ENCODE measurements at regions not wholly inside any gene's neighbourhood (a gene's known extent, or its start where the extent isn't known, plus 50 kb on each side); places are given as distances from the start of the nearest gene placed in this dataset.

DNA sequence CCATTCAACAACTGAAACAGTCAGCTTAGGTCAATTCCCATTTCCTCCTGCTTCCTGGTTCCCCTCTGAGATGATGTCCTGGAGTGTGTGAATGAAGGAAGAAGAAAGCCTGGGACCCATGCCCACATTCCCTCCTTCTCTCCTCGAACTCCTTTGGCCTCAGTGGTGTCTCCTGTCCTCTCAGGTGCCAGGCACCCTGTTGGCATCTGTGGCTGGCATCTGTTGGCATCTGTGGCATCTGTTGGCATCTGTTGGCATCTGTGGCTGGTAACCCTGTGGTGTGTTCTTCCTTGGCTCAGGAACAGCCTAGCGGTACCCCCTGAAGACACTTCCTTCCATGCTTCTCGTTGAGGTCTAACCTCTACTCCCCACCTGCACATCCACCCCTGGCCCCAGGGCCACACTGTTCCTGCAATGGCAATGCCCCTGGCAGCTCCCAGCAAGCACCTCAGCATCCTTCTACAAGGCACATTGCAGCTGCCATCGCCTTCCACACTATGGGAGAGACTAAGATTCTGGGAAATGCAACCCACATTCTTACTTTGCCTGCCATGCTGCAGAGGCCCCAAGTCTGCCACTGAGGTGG is 114.4 kb upstream of the NEBL start:
- FAIRE-seq, result no peak
- no peak for DNase-seq (ENCODE audit: insufficient read length, low spot score)
- TF ChIP-seq TAF1 (IDR thresholded peaks at IDR 0.05; ENCODE audit: low read depth, low read length), result no peak
- TF ChIP-seq PAX5 (IDR thresholded peaks at IDR 0.05; ENCODE audit: insufficient read depth, low read length, severe bottlenecking), result no peak
- TF ChIP-seq POU2F2 (IDR thresholded peaks at IDR 0.05; ENCODE audit: low read depth, low read length), result no peak
- TF ChIP-seq POLR2A (IDR thresholded peaks at IDR 0.05; ENCODE audit: low read depth, low read length), result no peak
- TF ChIP-seq SPI1 (IDR thresholded peaks at IDR 0.05; ENCODE audit: low read depth, low read length), result no peak
- TF ChIP-seq POLR2AphosphoS5 (IDR thresholded peaks at IDR 0.05; ENCODE audit: low read depth, low read length), result no peak

DNA sequence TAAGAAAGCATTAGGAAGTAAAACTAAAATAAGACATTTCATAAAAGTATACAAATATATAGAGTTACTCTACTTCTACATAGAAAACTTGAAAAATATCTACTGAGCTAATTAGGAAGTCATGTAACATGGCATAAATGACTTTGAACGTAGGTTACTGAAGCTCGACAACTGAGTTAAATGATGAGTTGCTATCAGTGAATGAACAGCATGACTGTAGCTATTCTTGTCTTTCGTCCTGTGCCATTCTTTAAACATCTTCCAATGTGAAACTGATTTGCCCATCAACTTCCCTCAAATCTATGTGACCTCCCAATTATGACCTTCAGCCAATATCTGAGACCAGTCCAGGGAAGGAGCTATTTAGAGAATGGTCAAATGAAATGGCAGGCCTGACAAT is 113.5 kb upstream of the NEBL start:
- TF ChIP-seq POLR2A (IDR thresholded peaks at IDR 0.05; ENCODE audit: low read depth, low read length) (no peak), POU2F2 (IDR thresholded peaks at IDR 0.05; ENCODE audit: low read depth, low read length) (no peak), TAF1 (IDR thresholded peaks at IDR 0.05; ENCODE audit: low read depth, low read length) (no peak)

DNA sequence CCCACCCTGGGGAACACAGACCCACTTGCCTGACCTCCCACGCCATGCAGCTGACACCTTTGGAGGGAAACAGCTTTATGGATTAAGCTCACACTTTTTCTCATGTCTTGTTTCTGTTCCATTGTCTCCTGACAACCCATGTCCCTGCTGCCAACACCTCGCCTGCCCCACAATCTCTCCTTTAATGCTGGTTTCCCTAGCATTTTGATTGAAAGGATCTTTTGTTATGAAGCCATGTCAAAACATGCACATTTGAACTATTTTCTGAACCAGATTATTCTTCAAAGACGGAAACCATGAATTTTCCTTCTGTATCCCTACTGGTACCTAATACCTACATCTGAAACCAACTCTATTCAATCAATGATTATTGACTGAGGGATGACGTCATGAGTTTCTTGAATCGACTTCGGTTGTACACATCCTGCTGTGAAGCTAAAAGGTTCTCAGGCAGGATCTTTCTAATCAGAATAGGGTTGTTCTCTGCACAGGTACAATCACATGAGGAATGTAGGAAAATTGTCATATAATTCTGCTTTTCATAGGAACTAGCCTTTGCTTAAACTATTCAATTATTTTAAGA is 106.2 kb upstream of the NEBL start:
- DNase-seq (ENCODE audit: insufficient read length, low spot score), result no peak
- no peak for TF ChIP-seq PAX5 (IDR thresholded peaks at IDR 0.05; ENCODE audit: insufficient read depth, low read length, severe bottlenecking)
- TF ChIP-seq POLR2AphosphoS5 (IDR thresholded peaks at IDR 0.05; ENCODE audit: low read depth, low read length), result no peak
- no peak for TF ChIP-seq POLR2A (IDR thresholded peaks at IDR 0.05; ENCODE audit: low read depth, low read length)
- TF ChIP-seq TAF1 (IDR thresholded peaks at IDR 0.05; ENCODE audit: low read depth, low read length), result no peak
- TF ChIP-seq SPI1 (IDR thresholded peaks at IDR 0.05; ENCODE audit: low read depth, low read length), result no peak
- TF ChIP-seq POU2F2 (IDR thresholded peaks at IDR 0.05; ENCODE audit: low read depth, low read length), result no peak
- no peak for FAIRE-seq

More for the DNA sequence above, 113.5 kb upstream of the NEBL start:
- FAIRE-seq (no peak), DNase-seq (ENCODE audit: insufficient read length, low spot score) (no peak)

DNA sequence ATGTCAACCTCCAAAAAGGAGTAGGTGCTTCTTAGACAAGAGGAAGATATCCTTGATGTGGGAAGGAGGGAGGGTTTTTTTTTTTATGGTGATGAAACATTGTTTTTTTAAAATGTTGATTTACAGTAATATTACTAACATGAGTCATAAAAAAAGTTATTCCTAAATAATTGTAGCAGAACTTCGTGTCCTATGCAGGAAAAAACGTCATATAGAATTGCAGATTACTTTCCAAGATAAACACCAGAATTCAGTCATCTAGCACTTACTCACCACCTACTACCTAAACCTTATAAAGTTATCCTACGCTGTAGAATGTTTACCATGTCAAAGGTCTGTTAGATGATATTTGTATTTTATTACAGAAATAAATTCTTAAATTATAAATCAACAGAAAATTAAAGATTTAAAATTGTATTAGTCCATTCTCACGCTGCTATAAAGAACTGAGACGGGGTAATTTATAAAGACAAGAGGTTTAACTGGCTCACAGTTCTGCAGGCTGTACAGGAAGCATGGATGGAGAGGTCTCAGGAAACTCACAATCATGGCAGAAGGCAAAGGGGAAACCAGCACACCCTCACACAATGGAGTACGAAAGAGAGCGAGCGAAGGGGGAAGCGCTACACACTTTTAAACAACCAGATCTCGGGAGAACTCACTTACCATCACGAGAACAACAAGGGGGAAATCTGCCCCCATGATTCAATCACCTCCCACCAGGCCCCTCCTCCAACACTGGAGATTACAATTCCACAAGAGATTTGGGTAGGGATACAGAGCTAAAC is 105.2 kb upstream of the NEBL start:
- TF ChIP-seq POU2F2 (IDR thresholded peaks at IDR 0.05; ENCODE audit: low read depth, low read length) (no peak), TAF1 (IDR thresholded peaks at IDR 0.05; ENCODE audit: low read depth, low read length) (no peak), PAX5 (IDR thresholded peaks at IDR 0.05; ENCODE audit: insufficient read depth, low read length, severe bottlenecking) (no peak), POLR2A (IDR thresholded peaks at IDR 0.05; ENCODE audit: low read depth, low read length) (no peak), POLR2AphosphoS5 (IDR thresholded peaks at IDR 0.05; ENCODE audit: low read depth, low read length) (no peak), SPI1 (IDR thresholded peaks at IDR 0.05; ENCODE audit: low read depth, low read length) (no peak)
- no peak for DNase-seq (ENCODE audit: insufficient read length, low spot score)
- no peak for FAIRE-seq

DNA sequence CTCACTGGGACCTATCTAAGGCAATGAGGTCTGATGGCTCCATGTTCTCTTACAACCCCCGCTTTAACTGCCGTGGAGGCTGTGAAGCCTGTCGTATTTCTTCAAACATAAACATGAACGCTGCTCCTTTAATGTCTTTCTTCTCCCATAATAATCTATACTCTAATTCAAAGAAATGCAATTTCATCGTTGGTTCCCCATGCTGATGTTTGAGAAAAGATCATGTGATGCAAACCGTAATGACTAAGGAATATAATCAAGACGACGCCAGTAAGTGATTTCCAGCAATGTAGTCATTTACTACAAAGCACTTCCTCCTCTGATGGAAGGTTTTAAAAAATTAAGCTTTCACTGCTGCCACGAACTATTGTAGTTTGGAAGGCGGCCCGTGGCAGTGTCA is 102.6 kb upstream of the NEBL start:
- no peak for TF ChIP-seq POLR2AphosphoS5 (IDR thresholded peaks at IDR 0.05; ENCODE audit: low read depth, low read length)
- no peak for TF ChIP-seq PAX5 (IDR thresholded peaks at IDR 0.05; ENCODE audit: insufficient read depth, low read length, severe bottlenecking)
- TF ChIP-seq SPI1 (IDR thresholded peaks at IDR 0.05; ENCODE audit: low read depth, low read length), result no peak
- no peak for FAIRE-seq
- no peak for DNase-seq (ENCODE audit: insufficient read length, low spot score)

DNA sequence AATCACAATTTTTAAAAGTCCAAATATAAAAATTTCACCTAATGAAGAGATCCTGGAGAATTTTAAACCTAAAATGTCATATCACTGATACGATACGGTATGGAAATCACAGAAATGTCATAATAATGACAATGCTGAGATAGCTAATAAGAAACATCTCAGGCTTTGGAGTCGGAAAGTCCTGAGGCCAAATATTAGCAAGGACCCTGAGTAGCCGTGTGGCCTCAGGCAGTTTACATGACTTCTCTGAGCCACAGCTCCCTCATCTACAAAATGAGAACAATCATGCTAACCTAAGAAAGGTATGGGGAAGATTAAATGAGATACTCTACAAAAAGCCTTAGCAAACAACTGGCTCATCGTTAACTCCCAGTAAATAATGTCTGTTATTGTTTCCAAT is 100.9 kb upstream of the NEBL start:
- no peak for TF ChIP-seq PAX5 (IDR thresholded peaks at IDR 0.05; ENCODE audit: insufficient read depth, low read length, severe bottlenecking)
- TF ChIP-seq POLR2A (IDR thresholded peaks at IDR 0.05; ENCODE audit: low read depth, low read length), result no peak
- TF ChIP-seq POU2F2 (IDR thresholded peaks at IDR 0.05; ENCODE audit: low read depth, low read length), result no peak
- no peak for TF ChIP-seq POLR2AphosphoS5 (IDR thresholded peaks at IDR 0.05; ENCODE audit: low read depth, low read length)
- TF ChIP-seq TAF1 (IDR thresholded peaks at IDR 0.05; ENCODE audit: low read depth, low read length), result no peak
- no peak for TF ChIP-seq SPI1 (IDR thresholded peaks at IDR 0.05; ENCODE audit: low read depth, low read length)
- no peak for DNase-seq (ENCODE audit: insufficient read length, low spot score)
- no peak for FAIRE-seq

DNA sequence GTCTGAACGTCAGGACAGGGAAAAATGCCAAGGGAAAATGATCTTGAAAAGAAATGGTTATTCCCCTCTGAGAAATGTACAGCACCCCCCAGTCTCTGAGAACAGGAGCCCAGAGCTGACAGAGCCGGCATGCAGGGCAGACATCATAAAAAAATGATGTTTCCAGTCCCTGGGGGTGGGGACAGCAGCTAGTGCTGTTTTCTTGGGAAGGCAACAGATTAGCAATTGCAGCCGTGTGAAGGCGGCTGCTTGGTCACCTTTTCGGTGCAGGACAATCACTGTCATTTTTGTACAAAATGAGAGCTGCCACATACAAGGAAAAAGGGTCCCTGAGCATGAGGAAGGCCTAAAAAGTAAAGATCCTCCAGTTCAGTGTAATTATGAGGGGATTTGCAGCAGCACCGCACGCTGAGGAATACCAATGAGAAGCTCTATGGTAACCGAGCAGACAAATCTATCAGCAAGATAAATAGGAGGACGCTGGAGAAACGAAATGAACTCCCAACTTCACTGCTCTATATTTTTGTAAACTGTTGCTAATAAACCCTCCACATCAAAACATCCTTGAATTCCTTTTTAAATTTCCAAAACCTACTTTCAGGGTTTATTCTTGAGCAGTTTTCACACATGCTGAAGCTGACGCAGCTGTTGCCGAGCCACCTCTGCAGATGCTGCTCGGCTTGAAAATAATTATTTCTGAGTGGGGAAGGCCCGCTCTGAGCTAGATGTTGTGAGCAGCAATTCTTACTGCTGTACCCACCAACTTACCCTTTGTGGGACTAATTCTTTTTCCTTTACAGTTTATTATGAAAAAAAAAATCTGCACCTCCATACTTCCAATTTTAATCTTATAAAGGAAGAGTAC is 98.2 kb upstream of the NEBL start:
- FAIRE-seq, result no peak
- no peak for DNase-seq (ENCODE audit: insufficient read length, low spot score)
- no peak for TF ChIP-seq PAX5 (IDR thresholded peaks at IDR 0.05; ENCODE audit: insufficient read depth, low read length, severe bottlenecking)
- TF ChIP-seq TAF1 (IDR thresholded peaks at IDR 0.05; ENCODE audit: low read depth, low read length), result no peak
- no peak for TF ChIP-seq POLR2A (IDR thresholded peaks at IDR 0.05; ENCODE audit: low read depth, low read length)
- TF ChIP-seq SPI1 (IDR thresholded peaks at IDR 0.05; ENCODE audit: low read depth, low read length), result no peak
- TF ChIP-seq POLR2AphosphoS5 (IDR thresholded peaks at IDR 0.05; ENCODE audit: low read depth, low read length), result no peak
- no peak for TF ChIP-seq POU2F2 (IDR thresholded peaks at IDR 0.05; ENCODE audit: low read depth, low read length)

DNA sequence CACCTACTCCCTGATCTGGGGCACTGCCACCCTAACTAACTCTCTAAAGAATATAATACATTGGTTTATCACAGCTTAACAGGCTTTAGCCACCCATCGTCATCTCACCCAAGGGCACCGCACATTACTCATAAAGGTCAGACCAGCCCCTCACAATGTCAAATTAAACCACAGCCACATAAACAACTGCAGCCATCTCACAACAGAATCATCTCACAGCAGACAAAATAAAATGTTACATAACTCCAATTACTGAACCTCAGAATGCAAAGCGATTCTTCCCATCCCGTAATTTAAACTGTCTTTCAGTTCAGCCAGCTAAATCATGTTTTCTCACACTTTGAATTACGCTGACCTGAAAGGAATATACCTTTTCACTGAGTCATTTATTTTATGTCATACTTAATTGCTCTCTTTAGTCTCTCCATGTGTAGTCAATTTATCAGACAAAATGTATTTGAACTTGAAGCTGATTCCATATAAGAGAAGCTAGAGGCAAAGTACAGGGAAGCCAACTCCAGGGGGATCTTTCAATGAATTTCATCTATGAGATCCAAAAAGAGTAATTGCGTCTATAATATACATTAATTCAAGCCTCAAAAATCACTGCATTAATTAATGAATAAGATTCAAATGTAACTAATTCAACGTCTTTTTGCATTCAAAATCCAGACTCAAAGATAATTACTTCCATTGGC is 96.9 kb upstream of the NEBL start:
- DNase-seq (ENCODE audit: insufficient read length, low spot score) (no peak), FAIRE-seq (no peak)
- TF ChIP-seq PAX5 (IDR thresholded peaks at IDR 0.05; ENCODE audit: insufficient read depth, low read length, severe bottlenecking), result no peak
- TF ChIP-seq SPI1 (IDR thresholded peaks at IDR 0.05; ENCODE audit: low read depth, low read length), result no peak
- TF ChIP-seq POLR2AphosphoS5 (IDR thresholded peaks at IDR 0.05; ENCODE audit: low read depth, low read length), result no peak
- TF ChIP-seq TAF1 (IDR thresholded peaks at IDR 0.05; ENCODE audit: low read depth, low read length), result no peak
- TF ChIP-seq POU2F2 (IDR thresholded peaks at IDR 0.05; ENCODE audit: low read depth, low read length), result no peak
- no peak for TF ChIP-seq POLR2A (IDR thresholded peaks at IDR 0.05; ENCODE audit: low read depth, low read length)

Measured in GM12891 (cell line).